ENCODE measurements at regions not wholly inside any gene's neighbourhood (a gene's known extent, or its start where the extent isn't known, plus 50 kb on each side); places are given as distances from the start of the nearest gene placed in this dataset.
"Not testable (repeated sequence)": the region's sequence is repeated elsewhere in the genome, so short reads cannot be mapped to it uniquely, and the experiment has no call there.

DNA sequence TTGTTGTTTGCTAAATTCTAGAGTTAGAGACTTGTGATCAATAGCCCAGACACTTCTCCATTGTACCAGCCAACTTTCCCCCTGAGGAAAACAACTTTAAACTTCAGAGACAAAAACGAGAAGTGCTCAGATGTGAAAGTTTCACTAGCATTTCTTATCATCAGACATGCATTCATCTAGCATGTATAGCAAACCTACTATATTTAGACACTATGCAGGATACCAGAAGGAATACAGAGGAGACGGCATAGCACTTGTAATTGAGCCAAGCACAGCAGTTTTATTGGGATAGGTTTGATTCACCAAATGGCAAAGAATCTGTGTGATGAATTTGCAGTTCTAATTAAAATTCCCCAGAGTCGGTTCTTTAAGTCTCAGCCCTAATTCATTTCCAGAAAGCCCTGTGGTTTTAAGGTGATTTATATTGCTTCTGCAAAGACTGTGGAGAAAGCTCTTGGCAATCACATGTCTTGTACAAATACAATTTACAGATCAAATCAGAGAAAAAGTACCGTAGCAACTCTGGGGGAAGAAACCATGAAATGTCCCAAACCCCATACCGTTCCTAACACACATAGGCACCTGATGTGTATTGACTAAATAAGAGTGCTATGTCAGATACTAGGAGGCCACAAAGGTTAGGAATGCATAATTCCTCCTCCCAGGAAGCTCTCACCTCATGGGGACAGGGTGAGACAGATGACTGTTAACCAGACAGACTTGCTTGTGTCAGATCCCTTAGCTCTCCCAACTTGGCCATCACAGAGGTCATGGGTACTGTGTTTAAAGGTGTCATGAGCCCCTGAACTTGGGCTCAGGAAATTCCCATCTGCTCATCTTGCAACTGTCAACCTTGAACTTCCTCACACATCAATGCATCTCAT is 69.6 kb upstream of the KRAS start:
- ATAC-seq (ENCODE audit: low read depth): no peak

DNA sequence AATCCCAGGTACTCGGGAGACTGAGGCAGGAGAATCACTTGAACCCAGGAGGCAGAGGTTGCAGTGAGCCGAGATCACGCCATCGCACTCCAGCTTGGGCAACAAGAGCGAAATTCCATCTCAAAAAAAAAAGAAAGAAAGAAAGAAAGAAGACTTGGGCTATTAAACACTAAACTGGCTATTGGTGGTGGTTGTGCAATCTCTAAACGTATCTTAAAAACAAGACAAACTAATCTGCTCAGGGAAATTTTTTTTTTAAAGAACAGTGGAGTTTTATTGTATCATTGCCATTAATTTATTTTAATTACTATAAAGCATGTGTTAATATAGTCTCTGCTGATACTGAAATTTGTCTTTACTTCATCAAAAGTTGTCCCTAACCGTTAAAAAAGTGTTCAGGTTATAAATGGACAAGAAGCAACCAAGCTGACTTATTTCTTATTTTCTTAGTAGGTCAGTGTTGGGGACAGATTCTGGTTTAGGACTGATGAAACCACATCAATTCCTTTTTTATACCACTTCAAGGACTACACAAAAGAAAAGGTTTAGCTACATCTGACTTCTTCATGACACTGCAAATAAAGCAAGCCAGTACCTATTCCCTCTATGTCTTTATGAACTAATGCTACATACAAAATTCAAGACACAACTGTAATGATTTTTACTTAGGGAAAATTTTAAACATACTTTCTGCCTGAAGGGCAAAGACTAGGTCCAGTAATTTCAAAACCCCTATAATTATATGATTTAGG is 68.7 kb upstream of the KRAS start:
- H3K4me3 ChIP-seq (ENCODE audit: severe bottlenecking): no peak overlapping the region
- TF ChIP-seq, protein P1, sequence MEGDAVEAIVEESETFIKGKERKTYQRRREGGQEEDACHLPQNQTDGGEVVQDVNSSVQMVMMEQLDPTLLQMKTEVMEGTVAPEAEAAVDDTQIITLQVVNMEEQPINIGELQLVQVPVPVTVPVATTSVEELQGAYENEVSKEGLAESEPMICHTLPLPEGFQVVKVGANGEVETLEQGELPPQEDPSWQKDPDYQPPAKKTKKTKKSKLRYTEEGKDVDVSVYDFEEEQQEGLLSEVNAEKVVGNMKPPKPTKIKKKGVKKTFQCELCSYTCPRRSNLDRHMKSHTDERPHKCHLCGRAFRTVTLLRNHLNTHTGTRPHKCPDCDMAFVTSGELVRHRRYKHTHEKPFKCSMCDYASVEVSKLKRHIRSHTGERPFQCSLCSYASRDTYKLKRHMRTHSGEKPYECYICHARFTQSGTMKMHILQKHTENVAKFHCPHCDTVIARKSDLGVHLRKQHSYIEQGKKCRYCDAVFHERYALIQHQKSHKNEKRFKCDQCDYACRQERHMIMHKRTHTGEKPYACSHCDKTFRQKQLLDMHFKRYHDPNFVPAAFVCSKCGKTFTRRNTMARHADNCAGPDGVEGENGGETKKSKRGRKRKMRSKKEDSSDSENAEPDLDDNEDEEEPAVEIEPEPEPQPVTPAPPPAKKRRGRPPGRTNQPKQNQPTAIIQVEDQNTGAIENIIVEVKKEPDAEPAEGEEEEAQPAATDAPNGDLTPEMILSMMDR (IDR thresholded peaks at IDR 0.05; ENCODE audit: poor library complexity, severe bottlenecking): no peak
- no peak overlapping the region for H3K27ac ChIP-seq (ENCODE audit: poor library complexity, severe bottlenecking)
- no peaks in the 10 kb centered on the region for H3K27me3 ChIP-seq (ENCODE audit: insufficient read depth, poor library complexity, severe bottlenecking)
- no peaks in the 10 kb centered on the region for H3K4me1 ChIP-seq (ENCODE audit: insufficient read depth, poor library complexity, severe bottlenecking)
- H3K36me3 ChIP-seq (ENCODE audit: low read depth): no peaks in the 10 kb centered on the region
- ATAC-seq (ENCODE audit: low read depth) (no peak), DNase-seq (ENCODE audit: low spot score) (no peak)
- H3K9me3 ChIP-seq (ENCODE audit: severe bottlenecking): no peaks in the 10 kb centered on the region

More for the DNA sequence above, 69.6 kb upstream of the KRAS start:
- Histone ChIP-seq H3K4me1 (ENCODE audit: insufficient read depth, poor library complexity, severe bottlenecking) (no peaks in the 10 kb centered on the region), H3K4me3 (ENCODE audit: severe bottlenecking) (no peak overlapping the region), H3K27me3 (ENCODE audit: insufficient read depth, poor library complexity, severe bottlenecking) (no peaks in the 10 kb centered on the region), H3K36me3 (ENCODE audit: low read depth) (no peaks in the 10 kb centered on the region), H3K9me3 (ENCODE audit: severe bottlenecking) (no peaks in the 10 kb centered on the region), H3K27ac (ENCODE audit: poor library complexity, severe bottlenecking) (no peak overlapping the region)
- TF ChIP-seq, protein P1 (IDR thresholded peaks at IDR 0.05; ENCODE audit: poor library complexity, severe bottlenecking): no peak
- no peak for DNase-seq (ENCODE audit: low spot score)

DNA sequence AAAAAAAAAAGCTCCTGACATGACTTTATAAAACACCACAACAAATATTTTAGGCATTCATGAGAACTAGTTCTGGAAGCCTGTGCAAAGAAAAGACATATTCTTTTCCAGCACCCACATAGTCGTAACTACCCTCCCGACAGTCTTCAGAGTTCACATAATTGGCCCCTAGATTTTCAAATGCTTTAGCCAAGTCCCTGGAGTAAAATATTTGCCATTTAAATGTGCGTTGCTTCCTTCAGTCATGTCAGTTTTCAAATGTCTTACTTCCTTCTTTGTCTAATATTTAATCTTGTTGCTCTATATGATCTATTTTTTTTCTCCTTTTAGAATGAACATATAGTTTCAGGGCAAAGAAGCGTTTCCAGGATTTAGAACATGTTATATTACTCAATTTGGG is 66.8 kb upstream of the KRAS start:
- Histone ChIP-seq H3K4me1 (ENCODE audit: insufficient read depth, poor library complexity, severe bottlenecking) (no peaks in the 10 kb centered on the region), H3K9me3 (ENCODE audit: severe bottlenecking) (no peaks in the 10 kb centered on the region), H3K27me3 (ENCODE audit: insufficient read depth, poor library complexity, severe bottlenecking) (no peaks in the 10 kb centered on the region), H3K27ac (ENCODE audit: poor library complexity, severe bottlenecking) (no peak overlapping the region), H3K36me3 (ENCODE audit: low read depth) (no peaks in the 10 kb centered on the region), H3K4me3 (ENCODE audit: severe bottlenecking) (no peak overlapping the region)
- DNase-seq (ENCODE audit: low spot score) (no peak), ATAC-seq (ENCODE audit: low read depth) (no peak)
- TF ChIP-seq, protein P1 (IDR thresholded peaks at IDR 0.05; ENCODE audit: poor library complexity, severe bottlenecking): no peak

DNA sequence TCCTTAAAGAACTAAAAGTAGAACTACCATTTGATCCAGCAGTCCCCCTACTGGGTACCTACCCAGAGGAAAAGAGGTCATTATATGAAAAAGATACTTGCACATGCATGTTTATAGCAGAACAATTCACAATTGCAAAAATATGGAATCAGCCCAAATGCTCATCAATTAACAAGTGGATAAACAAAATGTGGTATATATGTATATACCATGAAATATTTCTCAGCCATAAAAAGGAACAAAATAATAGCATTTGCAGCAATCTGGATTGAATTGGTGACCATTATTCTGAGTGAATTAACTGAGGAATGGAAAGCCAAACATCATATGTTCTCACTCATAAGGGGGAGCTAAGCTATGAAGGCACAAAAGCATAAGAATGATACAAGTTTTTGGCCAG is 64.7 kb upstream of the KRAS start:
- ATAC-seq (ENCODE audit: low read depth) (no peak), DNase-seq (ENCODE audit: low spot score) (no peak)
- TF ChIP-seq, protein P1 (IDR thresholded peaks at IDR 0.05; ENCODE audit: poor library complexity, severe bottlenecking): no peak
- H3K27me3 ChIP-seq (ENCODE audit: insufficient read depth, poor library complexity, severe bottlenecking): no peaks in the 10 kb centered on the region
- no peak overlapping the region for H3K27ac ChIP-seq (ENCODE audit: poor library complexity, severe bottlenecking)
- H3K9me3 ChIP-seq (ENCODE audit: severe bottlenecking): no peaks in the 10 kb centered on the region
- H3K4me1 ChIP-seq (ENCODE audit: insufficient read depth, poor library complexity, severe bottlenecking): no peaks in the 10 kb centered on the region
- H3K36me3 ChIP-seq (ENCODE audit: low read depth): no peaks in the 10 kb centered on the region
- H3K4me3 ChIP-seq (ENCODE audit: severe bottlenecking): no peak overlapping the region

DNA sequence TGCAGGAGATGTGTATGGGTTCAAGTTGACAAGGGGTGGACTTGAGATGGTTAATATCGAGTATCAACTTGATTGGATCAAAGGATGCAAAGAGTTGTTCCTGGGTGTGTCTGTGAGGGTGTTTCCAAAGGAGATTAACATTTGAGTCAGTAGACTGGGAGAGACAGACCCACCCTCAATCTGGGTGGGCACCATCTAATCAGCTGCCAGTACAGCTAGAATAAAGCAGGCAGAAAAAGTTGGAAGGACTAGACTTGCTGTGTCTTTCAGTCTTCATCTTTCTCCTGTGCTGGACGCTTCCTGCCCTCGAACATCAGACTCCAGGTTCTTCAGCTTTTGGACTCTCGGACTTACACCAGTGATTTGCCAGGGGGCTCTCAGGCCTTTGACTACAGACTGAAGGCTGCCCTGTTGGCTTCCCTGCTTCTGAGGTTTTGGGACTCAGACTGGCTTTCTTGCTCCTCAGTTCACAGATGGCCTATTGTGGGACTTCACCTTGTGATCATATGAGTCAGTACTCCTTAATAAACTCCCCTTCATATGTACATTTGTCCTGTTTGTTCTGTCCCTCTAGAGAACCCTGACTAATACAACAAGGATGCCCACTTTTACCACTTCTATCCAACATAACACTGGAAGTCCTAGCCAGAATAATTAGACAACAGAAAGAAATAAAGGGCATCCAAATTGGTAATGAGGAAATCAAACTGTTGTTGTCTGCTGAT is 62.7 kb upstream of the KRAS start:
- not testable (repeated sequence) for DNase-seq (ENCODE audit: low spot score); H3K4me3 ChIP-seq (ENCODE audit: severe bottlenecking); ATAC-seq (ENCODE audit: low read depth); H3K27me3 ChIP-seq (ENCODE audit: insufficient read depth, poor library complexity, severe bottlenecking); H3K4me1 ChIP-seq (ENCODE audit: insufficient read depth, poor library complexity, severe bottlenecking); H3K36me3 ChIP-seq (ENCODE audit: low read depth); H3K27ac ChIP-seq (ENCODE audit: poor library complexity, severe bottlenecking); H3K9me3 ChIP-seq (ENCODE audit: severe bottlenecking)

Measured in RWPE2 (cell line).